Large intestine (tissue), 3 donors: ENCODE measurements at regions not wholly inside any gene's neighbourhood (a gene's known extent, or its start where the extent isn't known, plus 50 kb on each side); places are given as distances from the start of the nearest gene placed in this dataset.
A peak's percentile ranks its signal among the peaks of the same experiment; 100 is the strongest.

Experiments used
- DNase-seq, 2 donors: peaks; one replicate each; pipeline versions ENCODE4 v3.0.0 to v3.0.0-alpha.2; 2013
- H3K27ac ChIP-seq: one replicate; pipeline ENCODE4 v1.5.1; 2013; ENCODE audit warnings: low read length
- H3K27me3 ChIP-seq: 2 replicates; pipeline ENCODE4 v1.6.1; 2013; ENCODE audit warnings: low read length; ENCODE audit not compliant: control insufficient read depth, insufficient read depth
- H3K36me3 ChIP-seq: 2 replicates; pipeline ENCODE4 v1.6.1; 2013; ENCODE audit warnings: low read length; ENCODE audit not compliant: control insufficient read depth, insufficient read depth
- H3K4me1 ChIP-seq: one replicate; pipeline ENCODE4 v1.6.1; 2013; ENCODE audit warnings: low read length; ENCODE audit not compliant: control insufficient read depth, insufficient read depth
- H3K4me3 ChIP-seq: one replicate; pipeline ENCODE4 v1.5.1; 2013; ENCODE audit warnings: low read length
- H3K9me3 ChIP-seq: one replicate; pipeline ENCODE4 v1.6.1; 2013; ENCODE audit warnings: mild to moderate bottlenecking, low read depth, low read length, moderate library complexity; ENCODE audit not compliant: control insufficient read depth
- WGBS: methylation state at CpG from one replicate; pipeline ENCODE4 v1.1.5; 2013; ENCODE audit warnings: low lambda C conversion rate; ENCODE audit not compliant: insufficient coverage; 5-methylcytosine and 5-hydroxymethylcytosine counted together

DNA sequence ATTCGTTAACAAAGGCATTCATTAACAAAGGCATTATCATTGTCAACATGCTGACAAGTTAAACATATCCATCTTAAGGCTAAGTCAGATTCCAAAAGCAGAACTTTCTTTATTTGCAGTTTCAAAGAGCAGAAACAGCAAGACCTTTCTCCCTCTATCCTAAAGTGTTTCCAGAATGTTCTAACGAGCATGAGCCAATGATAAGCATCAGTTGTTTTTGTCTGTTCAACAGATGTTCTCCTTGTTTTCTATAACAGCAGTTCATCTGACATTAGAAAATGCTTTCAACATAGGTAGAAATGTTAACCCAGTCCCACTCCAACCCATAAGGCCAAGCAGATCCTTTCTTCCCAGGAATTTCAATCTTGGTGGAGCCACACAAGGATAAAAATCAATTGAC is 77.6 kb upstream of the POMGNT2 start:
- no peak for DNase-seq
- Histone ChIP-seq H3K27me3 (no peaks in the 10 kb centered on the region), H3K4me3 (no peak overlapping the region), H3K4me1 (peaks cover 31% of the 10 kb centered on the region), H3K9me3 (no peaks in the 10 kb centered on the region), H3K36me3 (no peaks in the 10 kb centered on the region), H3K27ac (no peak overlapping the region)
- WGBS: 20% methylated on average over 1 of the region's 2 CpGs

DNA sequence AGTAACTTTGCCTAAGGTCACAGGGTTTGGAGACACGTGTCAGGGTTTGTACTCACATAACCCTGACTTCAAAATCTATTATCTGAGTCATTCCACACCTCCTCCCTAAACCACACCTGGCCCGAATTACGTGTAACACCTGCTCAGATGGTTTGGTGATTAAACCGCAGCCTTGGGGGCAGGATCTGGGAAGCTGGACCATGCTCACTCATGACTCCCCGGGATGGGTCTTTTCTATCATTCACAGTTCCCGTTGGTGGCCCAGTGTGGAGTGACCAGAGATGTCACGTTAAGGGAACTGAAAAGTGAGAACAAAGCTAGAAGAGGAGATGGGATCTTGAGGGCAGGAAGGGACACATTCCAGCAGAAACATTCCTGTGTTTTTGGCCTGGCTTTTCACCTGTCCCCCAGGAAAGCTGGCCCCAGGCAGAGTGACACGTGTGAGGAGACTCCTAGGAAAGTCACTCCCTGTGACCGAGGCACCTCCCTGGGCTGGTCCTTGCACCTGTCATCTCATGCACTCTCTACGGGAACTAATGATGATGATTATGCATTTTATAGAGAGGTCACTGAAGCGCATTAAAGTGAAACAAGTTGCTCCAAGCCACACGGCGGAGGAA is 75.4 kb upstream of the POMGNT2 start:
- no peaks in the 10 kb centered on the region for H3K9me3 ChIP-seq
- H3K4me3 ChIP-seq: no peak overlapping the region
- no peaks in the 10 kb centered on the region for H3K27me3 ChIP-seq
- peak overlapping the region; percentile 92 for H3K27ac ChIP-seq
- H3K36me3 ChIP-seq: no peaks in the 10 kb centered on the region
- DNase-seq: peak in 1 of 2 donors; percentile 70
- no CpG with 5 or more reads among the region's 13 CpGs for WGBS
- peaks cover 34% of the 10 kb centered on the region for H3K4me1 ChIP-seq

- Histone ChIP-seq H3K27me3 (no peaks in the 10 kb centered on the region), H3K4me1 (peaks cover 34% of the 10 kb centered on the region), H3K27ac (peak overlapping the region; percentile 92), H3K36me3 (no peaks in the 10 kb centered on the region), H3K9me3 (no peaks in the 10 kb centered on the region), H3K4me3 (no peak overlapping the region)
- no CpG with 5 or more reads among the region's 6 CpGs for WGBS
- peak in 1 of 2 donors; percentile 46 for DNase-seq
Measured at GRCh38 chr3:43180694-43181093, 74.8 kb upstream of the POMGNT2 start.

DNA sequence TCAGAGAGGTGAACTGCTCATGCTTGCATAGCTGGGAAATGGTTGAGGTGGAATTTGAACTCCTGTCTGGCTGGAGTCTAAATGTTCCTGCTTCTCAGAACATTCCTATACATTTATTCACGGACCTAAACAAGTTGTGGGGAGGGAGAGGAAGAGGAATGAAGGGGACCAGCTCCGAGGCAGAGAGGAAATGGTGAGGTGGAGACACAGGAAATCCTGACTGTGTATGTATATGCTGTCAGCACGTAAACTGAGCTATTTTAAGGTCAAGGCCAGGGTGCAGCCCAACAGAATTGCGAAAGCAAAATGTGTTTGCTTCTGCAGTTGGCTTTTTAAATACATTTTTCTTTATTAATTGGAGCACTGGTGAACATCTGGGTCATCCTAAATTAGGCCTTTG is 74.1 kb upstream of the POMGNT2 start:
- Histone ChIP-seq H3K36me3 (no peaks in the 10 kb centered on the region), H3K4me1 (peaks cover 34% of the 10 kb centered on the region), H3K27ac (peak overlapping the region; percentile 92), H3K27me3 (no peaks in the 10 kb centered on the region), H3K4me3 (no peak overlapping the region), H3K9me3 (no peaks in the 10 kb centered on the region)
- WGBS: no CpG with 5 or more reads among the region's 4 CpGs
- DNase-seq: peak; percentile 67 to 79

DNA sequence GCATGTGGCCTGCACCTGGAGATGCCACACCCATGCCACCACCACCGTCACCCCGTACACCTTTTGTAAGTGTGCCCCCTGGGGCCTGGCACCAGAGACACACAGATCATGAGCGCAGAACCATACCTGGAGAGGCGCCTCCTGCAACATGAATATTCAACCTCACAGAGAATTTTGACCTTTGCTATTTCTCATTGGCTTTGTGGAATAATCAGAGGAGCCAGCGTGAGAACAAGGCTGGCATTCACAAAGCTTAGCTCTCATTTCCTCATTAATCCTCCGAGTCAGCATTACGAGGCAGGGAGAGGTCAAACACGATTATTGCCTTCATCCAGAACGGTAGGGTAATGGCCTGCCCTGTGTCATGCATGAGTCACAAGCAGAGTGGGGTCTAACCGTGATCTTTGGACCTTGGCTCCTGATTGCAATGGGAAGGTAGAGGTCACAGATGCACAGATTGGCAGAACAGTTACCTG is 73.0 kb upstream of the POMGNT2 start:
- H3K9me3 ChIP-seq: peaks cover 3% of the 10 kb centered on the region
- H3K36me3 ChIP-seq: no peaks in the 10 kb centered on the region
- peak; percentile 97 to 99 for DNase-seq
- no peak overlapping the region for H3K4me3 ChIP-seq
- H3K27ac ChIP-seq: peak overlapping the region; percentile 92
- H3K4me1 ChIP-seq: peaks cover 34% of the 10 kb centered on the region
- no peaks in the 10 kb centered on the region for H3K27me3 ChIP-seq
- WGBS: no CpG with 5 or more reads among the region's 10 CpGs

- Histone ChIP-seq H3K9me3 (peaks cover 9% of the 10 kb centered on the region), H3K4me1 (peaks cover 34% of the 10 kb centered on the region), H3K27me3 (no peaks in the 10 kb centered on the region), H3K27ac (no peak overlapping the region), H3K4me3 (no peak overlapping the region), H3K36me3 (no peaks in the 10 kb centered on the region)
- no CpG with 5 or more reads among the region's 5 CpGs for WGBS
- no peak for DNase-seq
Measured at GRCh38 chr3:43177085-43177484, 71.2 kb upstream of the POMGNT2 start.

- H3K4me1 ChIP-seq: peaks cover 32% of the 10 kb centered on the region
- H3K27me3 ChIP-seq: no peaks in the 10 kb centered on the region
- no peak overlapping the region for H3K27ac ChIP-seq
- peaks cover 9% of the 10 kb centered on the region for H3K9me3 ChIP-seq
- no peak for DNase-seq
- WGBS: no CpG with 5 or more reads among the region's 4 CpGs
- no peaks in the 10 kb centered on the region for H3K36me3 ChIP-seq
- no peak overlapping the region for H3K4me3 ChIP-seq
Measured at GRCh38 chr3:43176666-43177065, 70.8 kb upstream of the POMGNT2 start.

DNA sequence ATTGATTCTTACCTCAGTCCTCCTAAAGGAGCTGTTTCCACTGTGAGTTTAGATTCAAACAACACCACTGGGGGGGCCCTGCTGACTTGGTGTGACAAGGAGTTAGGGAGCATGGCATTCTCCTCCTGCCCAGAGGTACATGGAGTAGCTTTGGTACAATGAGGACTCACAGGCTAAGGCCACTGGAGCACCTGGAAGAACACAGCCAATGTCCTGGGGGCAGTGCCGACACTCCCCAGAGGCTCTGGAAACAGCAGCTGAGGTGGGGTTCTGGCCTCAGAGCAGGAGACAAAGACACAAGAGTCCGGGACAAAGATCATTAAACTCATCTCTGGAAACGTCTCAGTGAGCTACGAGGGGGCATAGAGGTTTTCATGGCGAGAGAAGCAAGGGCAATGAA is 69.7 kb upstream of the POMGNT2 start:
- Histone ChIP-seq H3K4me1 (peaks cover 21% of the 10 kb centered on the region), H3K27me3 (no peaks in the 10 kb centered on the region)
- DNase-seq: no peak

DNA sequence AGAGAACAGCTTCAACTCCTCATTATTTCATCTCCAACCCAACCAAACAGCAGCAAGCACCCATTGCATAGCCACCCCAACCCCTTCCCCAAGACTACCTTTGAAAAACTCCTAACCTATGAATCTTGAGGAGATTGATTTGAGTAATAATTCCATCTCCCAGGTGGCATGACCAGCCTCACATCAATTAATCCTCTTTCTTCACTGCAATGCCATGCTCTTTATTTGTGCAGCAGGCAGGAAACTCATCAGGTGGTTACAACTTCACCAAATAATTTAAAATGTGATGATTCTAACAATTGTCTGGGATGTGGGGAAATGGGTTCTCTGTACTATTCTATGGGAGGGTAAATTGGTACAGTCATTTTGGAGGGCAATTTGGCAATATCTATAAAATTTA is 68.1 kb upstream of the POMGNT2 start:
- no peaks in the 10 kb centered on the region for H3K27me3 ChIP-seq
- H3K36me3 ChIP-seq: no peaks in the 10 kb centered on the region
- peaks cover 9% of the 10 kb centered on the region for H3K9me3 ChIP-seq
- peaks cover 7% of the 10 kb centered on the region for H3K4me1 ChIP-seq
- DNase-seq: no peak
- H3K4me3 ChIP-seq: no peak overlapping the region
- H3K27ac ChIP-seq: no peak overlapping the region

More for the DNA sequence above, 69.7 kb upstream of the POMGNT2 start:
- peaks cover 9% of the 10 kb centered on the region for H3K9me3 ChIP-seq
- H3K36me3 ChIP-seq: no peaks in the 10 kb centered on the region
- H3K4me3 ChIP-seq: no peak overlapping the region
- no peak overlapping the region for H3K27ac ChIP-seq
- no CpG with 5 or more reads among the region's 5 CpGs for WGBS

DNA sequence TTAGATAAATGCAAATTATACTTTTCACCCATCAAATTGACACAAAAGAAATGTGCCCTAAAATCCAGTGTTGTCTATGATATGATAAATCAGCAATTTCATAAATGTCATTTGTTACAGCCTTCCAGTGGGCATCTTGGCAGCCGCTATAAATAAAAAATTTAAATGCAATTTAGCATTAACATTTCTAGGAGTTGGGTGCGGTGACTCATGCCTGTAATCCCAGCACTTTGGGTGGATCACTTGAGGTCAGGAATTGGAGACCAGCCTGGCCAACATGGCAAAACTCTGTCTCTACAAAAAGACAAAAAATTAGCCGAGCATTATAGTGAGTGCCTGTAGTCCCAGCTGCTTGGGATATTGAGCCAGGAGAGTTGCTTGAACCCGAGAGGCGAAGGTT is 65.9 kb upstream of the POMGNT2 start:
- H3K9me3 ChIP-seq: peaks cover 12% of the 10 kb centered on the region
- no peak for DNase-seq

GRCh38 chr3:43170553-43170952 is 64.7 kb upstream of the POMGNT2 start:
- DNase-seq: no peak
- H3K9me3 ChIP-seq: peaks cover 20% of the 10 kb centered on the region
- H3K4me3 ChIP-seq: no peak overlapping the region
- H3K4me1 ChIP-seq: no peaks in the 10 kb centered on the region
- WGBS: 60% methylated on average over 1 of the region's 7 CpGs
- H3K27ac ChIP-seq: no peak overlapping the region
- H3K27me3 ChIP-seq: no peaks in the 10 kb centered on the region
- no peaks in the 10 kb centered on the region for H3K36me3 ChIP-seq

More for the DNA sequence above, 65.9 kb upstream of the POMGNT2 start:
- WGBS: 90% methylated on average over 2 of the region's 5 CpGs
- H3K4me3 ChIP-seq: no peak overlapping the region
- no peaks in the 10 kb centered on the region for H3K36me3 ChIP-seq
- no peak overlapping the region for H3K27ac ChIP-seq
- H3K4me1 ChIP-seq: no peaks in the 10 kb centered on the region
- H3K27me3 ChIP-seq: no peaks in the 10 kb centered on the region
